GM21381 (cell line): ENCODE measurements at regions not wholly inside any gene's neighbourhood (a gene's known extent, or its start where the extent isn't known, plus 50 kb on each side); places are given as distances from the start of the nearest gene placed in this dataset.
"Not testable (repeated sequence)": the region's sequence is repeated elsewhere in the genome, so short reads cannot be mapped to it uniquely, and the experiment has no call there.

ENCODE experiments used
- ATAC-seq: cut with Tn5 transposase; IDR thresholded peaks from one replicate; pipeline ENCODE4 v1.9.1; 2021; ENCODE audit warnings: mild to moderate bottlenecking, moderate library complexity; ENCODE audit not compliant: unreplicated experiment

DNA sequence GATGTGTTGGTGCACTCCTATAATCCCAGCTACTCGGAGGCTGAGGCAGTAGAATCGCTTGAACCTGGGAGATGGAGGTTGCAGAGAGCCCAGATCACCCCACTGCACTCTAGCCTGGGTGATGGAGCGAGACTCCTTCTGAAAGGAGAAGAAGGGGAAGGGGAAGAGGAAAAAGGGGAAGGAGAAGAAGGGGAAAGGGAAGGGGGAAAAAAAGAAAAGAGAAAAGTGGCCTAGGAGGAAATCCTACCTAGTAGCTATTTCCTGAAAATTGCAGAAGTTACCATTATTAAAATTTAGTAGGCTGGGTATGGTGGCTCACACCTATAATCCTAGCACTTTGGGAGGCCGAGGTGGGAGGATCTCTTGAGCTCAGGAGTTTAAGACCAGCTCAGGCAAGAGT lies 67.4 kb downstream of the ARRDC3 start:
- ATAC-seq, result no peak

GRCh38 chr5:91313757-91314673 lies 69.1 kb downstream of the ARRDC3 start:
- ATAC-seq, result peak; percentile 38

DNA sequence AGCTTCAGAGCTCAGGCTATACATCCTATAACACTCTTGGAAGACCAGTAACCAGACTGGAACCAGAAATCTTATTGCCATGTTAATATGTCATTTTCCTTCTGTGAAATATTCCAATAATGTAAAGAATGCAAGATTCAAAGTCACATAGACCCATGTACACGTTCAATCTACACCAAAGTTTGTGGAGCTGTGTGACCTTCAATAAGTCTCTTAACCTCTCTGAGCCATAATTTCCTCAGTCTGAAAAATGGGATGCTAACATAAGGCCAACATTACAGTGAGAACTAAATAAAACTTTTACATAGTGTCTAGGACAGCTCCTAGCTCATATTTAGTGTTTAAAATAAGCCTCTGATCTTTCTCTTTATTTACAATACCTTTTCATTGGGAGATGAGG lies 70.4 kb downstream of the ARRDC3 start:
- no peak for ATAC-seq

DNA sequence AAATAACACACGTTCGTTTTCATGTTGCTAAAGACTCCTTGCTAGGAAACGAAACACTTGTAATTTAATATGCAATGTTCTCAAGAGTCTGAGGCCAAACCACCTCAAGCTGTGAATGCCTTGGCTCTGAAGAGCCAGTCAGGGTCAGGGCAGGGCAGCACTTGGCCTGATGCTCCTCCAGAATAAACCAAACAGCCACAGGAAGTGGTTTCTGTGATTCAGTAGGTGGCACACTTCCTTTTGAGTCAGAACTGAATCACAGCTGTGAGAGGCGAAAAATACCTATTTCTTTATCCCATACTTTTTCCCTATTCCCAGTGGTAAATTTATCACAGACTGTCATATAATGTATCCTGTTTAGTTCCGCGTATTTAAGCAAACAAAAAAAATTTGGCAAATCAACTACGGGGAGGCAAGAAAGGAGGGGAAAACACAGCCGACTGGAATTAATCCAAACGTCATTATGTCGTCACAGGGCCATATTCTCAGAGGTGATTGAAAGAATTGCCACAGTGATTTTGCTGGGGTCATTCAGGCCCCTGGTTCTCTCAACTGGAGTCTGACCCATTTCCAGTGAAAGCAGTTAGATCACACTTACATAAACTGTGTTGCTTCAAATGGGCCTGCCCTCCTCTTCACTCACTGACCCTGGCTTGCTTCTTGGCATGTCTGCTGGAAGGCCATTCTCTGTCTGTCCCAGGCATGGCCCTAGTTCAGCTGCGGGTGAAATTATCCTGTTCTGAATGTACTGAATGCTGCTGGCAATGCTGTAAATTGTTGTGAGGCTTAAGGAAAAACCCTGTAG lies 71.2 kb downstream of the ARRDC3 start:
- ATAC-seq, result peak; percentile 96

DNA sequence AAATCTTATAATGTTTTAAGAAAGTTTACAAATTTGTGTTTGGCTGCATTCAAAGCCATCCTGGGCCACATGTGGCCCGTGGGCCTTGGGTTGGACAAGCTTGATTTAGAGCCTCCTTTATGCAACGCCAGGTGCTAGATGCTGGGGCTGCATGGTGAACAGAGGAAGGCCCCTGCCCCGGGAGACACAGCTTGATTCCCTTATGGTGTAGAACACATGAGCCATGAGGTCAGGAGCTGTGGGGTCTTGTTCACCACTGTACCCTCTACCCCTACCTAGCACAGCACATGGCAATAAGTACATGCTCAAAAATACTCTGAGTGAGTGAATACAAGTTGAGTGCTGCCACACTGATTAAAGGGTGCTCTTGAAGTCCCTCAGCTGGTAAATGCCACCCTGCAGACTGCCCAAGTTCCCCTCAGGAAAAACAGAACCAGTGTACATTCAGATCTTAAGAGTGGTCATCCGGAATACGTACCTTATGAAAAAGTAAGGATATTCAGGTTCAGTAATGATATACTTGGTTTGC lies 71.9 kb downstream of the ARRDC3 start:
- ATAC-seq, result no peak

DNA sequence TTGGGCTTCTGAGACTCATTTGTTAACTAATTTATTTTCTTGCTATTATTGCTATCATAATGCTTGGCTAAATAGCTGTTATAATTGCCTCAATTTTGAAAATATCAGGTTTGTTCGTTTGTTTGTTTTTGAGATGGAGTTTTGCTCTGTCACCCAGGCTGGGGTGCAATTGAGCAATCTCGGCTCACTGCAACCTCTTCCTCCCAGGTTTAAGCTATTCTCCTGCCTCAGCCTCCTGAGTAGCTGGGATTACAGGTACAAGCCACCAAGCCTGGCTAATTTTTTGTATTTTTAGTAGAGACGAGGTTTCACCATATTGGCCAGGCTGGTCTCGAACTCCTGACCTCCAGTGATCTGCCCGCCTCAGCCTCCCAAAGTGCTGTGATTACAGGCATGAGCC lies 75.0 kb downstream of the ARRDC3 start:
- ATAC-seq, result not testable (repeated sequence)

GRCh38 chr5:91307048-91307447 lies 76.1 kb downstream of the ARRDC3 start:
- no peak for ATAC-seq

GRCh38 chr5:91306497-91306896 lies 76.6 kb downstream of the ARRDC3 start:
- ATAC-seq, result no peak

DNA sequence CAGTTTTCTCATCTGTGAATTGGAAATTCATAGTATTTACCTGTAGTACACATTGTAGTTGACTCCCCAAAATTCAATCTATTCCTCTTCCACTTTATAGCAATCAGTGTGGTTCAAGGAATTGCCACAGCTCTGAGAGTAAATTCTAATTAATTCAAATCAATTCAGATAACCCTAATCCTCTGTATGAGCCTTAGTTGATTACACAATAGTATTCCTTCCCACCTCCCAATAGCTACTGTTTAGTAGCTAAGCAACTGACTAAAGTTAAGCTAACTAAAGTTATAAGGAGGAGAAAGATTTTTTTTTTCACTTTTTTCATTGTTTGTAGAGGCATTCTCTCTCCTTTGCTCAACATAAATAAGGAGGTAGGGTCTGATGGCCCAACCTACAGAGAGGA lies 77.5 kb downstream of the ARRDC3 start:
- ATAC-seq, result no peak

DNA sequence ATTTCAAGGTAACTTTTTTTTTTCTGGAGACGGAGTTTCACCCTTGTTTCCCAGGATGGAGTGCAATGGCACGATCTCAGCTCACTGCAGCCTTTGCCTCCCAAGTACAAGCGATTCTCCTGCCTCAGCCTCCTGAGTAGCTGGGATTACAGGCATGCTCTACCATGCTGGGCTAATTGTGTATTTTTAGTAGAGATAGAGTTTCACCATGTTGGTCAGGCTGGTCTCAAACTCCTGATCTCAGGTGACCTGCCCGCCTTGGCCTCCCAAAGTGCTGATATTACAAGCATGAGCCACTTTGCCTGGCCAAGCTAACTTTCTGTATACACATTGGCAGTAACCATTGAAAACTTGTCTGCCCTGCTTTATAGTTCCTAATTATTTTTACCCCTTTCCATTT lies 79.1 kb downstream of the ARRDC3 start:
- not testable (repeated sequence) for ATAC-seq

- ATAC-seq, result no peak
Observed at GRCh38 chr5:91302958-91303357, 80.2 kb downstream of the ARRDC3 start.

DNA sequence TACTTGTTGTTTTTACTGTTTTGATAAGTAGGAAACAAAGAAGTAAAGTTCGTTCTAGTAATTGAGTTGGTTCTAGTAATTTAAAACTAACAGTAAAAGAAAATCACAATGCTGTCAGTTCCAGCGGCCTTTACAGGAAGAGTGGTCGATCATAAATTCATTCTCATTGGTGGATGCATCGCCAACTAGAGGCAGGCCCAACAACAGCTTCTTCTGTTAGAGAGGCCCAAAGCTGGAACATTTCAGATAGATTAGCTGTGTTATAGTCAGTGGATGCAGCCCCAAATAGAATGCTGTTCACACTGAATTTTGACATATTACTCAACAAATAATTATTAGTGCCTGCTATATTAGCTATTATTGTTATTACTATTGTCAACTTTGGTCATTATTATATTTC lies 80.8 kb downstream of the ARRDC3 start:
- no peak for ATAC-seq

- no peak for ATAC-seq
Observed at GRCh38 chr5:91301106-91301846, 81.8 kb downstream of the ARRDC3 start.

DNA sequence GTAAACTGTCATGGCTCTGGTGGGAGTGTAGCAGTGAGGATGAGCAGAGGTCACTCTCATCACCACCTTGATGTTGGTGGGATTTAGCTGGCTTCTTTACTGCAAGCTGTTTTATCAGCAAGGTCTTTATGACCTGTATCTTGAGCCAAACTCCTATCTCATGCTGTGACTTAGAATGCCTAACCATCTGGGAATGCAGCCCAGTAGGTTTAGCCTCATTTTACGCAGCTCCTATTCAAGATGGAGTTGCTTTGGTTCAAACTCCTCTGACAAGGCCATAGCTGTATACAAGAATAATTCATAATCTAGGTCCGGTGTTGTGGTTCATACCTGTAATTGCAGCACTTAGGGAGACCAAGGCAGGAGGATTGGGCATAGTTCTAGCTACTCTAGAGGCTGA lies 85.1 kb downstream of the ARRDC3 start:
- no peak for ATAC-seq

GRCh38 chr5:91296674-91297143 lies 86.4 kb downstream of the ARRDC3 start:
- no peak for ATAC-seq

GRCh38 chr5:91296102-91296501 lies 87.0 kb downstream of the ARRDC3 start:
- ATAC-seq, result not testable (repeated sequence)

- ATAC-seq, result peak; percentile 99
Observed at GRCh38 chr5:91293131-91293530, 90.0 kb downstream of the ARRDC3 start.

DNA sequence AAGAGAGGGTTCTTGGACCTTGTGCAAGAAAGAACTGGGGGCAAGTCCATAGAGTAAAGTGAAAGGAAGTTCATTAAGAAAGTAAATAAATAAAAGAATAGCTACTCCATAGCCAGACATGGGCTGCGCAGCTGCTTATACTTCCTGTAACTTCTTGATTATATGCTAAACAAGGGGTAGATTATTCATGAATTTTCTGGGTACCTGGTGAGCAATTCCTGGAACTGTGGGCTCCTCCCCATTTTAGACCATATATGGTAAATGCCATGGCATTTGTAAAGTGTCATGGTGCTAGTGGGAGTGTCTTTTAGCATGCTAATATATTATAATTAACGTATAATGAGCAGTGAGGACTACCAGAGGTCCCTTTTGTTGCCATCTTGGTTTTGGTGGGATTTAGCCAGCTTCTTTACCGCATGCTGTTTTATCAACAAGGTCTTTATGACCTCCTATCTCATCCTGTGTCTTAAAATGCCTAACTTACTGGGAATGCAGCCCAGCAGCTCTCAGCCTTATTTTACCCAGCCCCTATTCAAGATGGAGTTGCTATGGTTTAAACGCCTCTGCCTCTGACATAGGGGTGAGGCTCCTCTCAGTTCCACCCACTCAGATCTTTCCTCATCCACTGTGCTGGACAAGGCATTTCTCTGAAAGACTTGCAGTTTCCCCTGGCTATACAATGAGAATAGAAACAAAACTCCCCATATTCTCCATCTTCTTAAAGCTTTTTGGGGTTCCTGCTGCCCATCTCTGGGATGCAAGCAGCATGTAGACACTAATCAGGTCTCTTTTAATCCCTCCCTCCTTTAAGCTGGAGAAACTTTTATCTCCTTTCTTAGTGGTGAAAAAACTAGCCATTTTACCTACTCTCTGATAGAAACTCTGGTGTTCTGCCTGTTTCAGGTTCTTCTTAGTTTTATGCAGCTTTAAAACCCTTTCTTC lies 91.2 kb downstream of the ARRDC3 start:
- no peak for ATAC-seq

- no peak for ATAC-seq
Observed at GRCh38 chr5:91288118-91288916, 94.8 kb downstream of the ARRDC3 start.
